ENCODE measurements at regions not wholly inside any gene's neighbourhood (a gene's known extent, or its start where the extent isn't known, plus 50 kb on each side); places are given as distances from the start of the nearest gene placed in this dataset.

- TF ChIP-seq CTCF (IDR thresholded peaks at IDR 0.05) (no peak), EP300 (IDR thresholded peaks at IDR 0.05) (no peak), POLR2A (IDR thresholded peaks at IDR 0.05) (no peak)
Observed at GRCh38 chr4:131061734-131062133, 1965.8 kb downstream of the C4orf33 start.

Data from gastroesophageal sphincter (tissue), 3 donors.